Nephron progenitor cell (in vitro differentiated cells): ENCODE measurements at regions not wholly inside any gene's neighbourhood (a gene's known extent, or its start where the extent isn't known, plus 50 kb on each side); places are given as distances from the start of the nearest gene placed in this dataset.
A peak's percentile ranks its signal among the peaks of the same experiment; 100 is the strongest.

Source experiments
- DNase-seq: peaks from one replicate; pipeline ENCODE4 v3.0.0; 2021
- H3K27ac Mint-ChIP-seq: 2 replicates; pipeline ENCODE4 v1.8.0; 2021; ENCODE audit warnings: mild to moderate bottlenecking, moderate library complexity, mixed read lengths
- H3K27me3 Mint-ChIP-seq: 2 replicates; pipeline ENCODE4 v1.8.0; 2021; ENCODE audit warnings: mild to moderate bottlenecking, low read depth, mixed read lengths; ENCODE audit not compliant: poor library complexity
- H3K36me3 Mint-ChIP-seq: 2 replicates; pipeline ENCODE4 v1.8.0; 2021; ENCODE audit warnings: low read depth, mixed read lengths
- H3K4me1 Mint-ChIP-seq: 2 replicates; pipeline ENCODE4 v1.8.0; 2021; ENCODE audit warnings: mixed read lengths
- H3K4me3 Mint-ChIP-seq: 2 replicates; pipeline ENCODE4 v1.8.0; 2021; ENCODE audit warnings: mild to moderate bottlenecking, moderate library complexity, mixed read lengths
- H3K9me3 Mint-ChIP-seq: 2 replicates; pipeline ENCODE4 v1.8.0; 2021; ENCODE audit warnings: mild to moderate bottlenecking, moderate library complexity, mixed read lengths
- TF ChIP-seq, protein P1 (sequence below): fragments of 200-600 bp; sonication (generic); IDR thresholded peaks from 2 replicates; pipeline ENCODE4 v1.5.0; 2021; ENCODE audit warnings: antibody characterized with exemption

DNA sequence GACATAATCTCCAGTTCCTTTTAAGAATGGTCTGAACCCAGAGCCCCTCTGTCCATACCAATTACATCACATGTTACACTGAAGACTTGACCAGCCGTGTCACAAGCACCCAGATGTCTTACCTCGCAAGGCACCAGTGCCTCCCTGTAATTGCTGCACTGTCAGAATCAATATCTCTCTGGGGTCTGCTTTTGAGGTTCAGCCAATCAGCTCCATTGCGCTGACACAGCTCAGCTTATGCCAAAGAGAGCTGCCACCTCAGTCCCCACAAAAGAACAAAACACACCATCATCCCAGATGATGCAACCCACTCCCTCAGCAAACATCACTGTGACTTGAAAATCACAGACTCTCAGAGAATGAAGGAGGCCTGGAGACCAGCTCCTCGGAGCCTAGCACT, 82.5 kb upstream of the SORBS2 start:
- H3K27me3 Mint-ChIP-seq, result no peaks in the 10 kb centered on the region
- H3K27ac Mint-ChIP-seq, result no peak overlapping the region
- TF ChIP-seq, protein P1, sequence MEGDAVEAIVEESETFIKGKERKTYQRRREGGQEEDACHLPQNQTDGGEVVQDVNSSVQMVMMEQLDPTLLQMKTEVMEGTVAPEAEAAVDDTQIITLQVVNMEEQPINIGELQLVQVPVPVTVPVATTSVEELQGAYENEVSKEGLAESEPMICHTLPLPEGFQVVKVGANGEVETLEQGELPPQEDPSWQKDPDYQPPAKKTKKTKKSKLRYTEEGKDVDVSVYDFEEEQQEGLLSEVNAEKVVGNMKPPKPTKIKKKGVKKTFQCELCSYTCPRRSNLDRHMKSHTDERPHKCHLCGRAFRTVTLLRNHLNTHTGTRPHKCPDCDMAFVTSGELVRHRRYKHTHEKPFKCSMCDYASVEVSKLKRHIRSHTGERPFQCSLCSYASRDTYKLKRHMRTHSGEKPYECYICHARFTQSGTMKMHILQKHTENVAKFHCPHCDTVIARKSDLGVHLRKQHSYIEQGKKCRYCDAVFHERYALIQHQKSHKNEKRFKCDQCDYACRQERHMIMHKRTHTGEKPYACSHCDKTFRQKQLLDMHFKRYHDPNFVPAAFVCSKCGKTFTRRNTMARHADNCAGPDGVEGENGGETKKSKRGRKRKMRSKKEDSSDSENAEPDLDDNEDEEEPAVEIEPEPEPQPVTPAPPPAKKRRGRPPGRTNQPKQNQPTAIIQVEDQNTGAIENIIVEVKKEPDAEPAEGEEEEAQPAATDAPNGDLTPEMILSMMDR, result no peak
- no peak overlapping the region for H3K4me3 Mint-ChIP-seq
- peaks cover 34% of the 10 kb centered on the region for H3K9me3 Mint-ChIP-seq
- H3K36me3 Mint-ChIP-seq, result peaks cover 11% of the 10 kb centered on the region
- DNase-seq, result no peak
- peaks cover 14% of the 10 kb centered on the region for H3K4me1 Mint-ChIP-seq

DNA sequence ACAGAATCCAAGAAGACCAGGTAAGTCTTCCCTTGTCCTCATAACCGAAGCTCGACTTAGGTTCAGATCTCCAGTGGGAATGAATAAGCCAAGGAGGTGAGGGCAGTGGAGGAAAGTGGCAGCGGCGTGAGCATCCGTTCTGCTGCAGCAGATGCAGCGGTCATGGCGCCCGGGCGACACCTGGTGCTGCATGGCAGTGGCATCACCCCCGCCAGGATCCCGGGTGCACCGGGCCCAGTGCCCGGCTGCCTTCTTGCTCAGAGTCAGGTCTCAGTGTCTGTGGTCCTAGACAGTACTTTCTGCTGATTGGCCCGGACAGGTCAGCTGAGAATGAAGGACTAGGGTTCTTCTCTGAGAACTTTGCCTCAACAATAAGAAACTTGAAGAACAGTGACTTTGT, 83.4 kb upstream of the SORBS2 start:
- H3K27me3 Mint-ChIP-seq, result no peaks in the 10 kb centered on the region
- H3K4me3 Mint-ChIP-seq, result no peak overlapping the region
- no peak overlapping the region for H3K27ac Mint-ChIP-seq
- TF ChIP-seq, protein P1, result no peak
- H3K36me3 Mint-ChIP-seq, result peaks cover 8% of the 10 kb centered on the region
- H3K9me3 Mint-ChIP-seq, result peaks cover 29% of the 10 kb centered on the region
- no peak for DNase-seq
- H3K4me1 Mint-ChIP-seq, result peaks cover 8% of the 10 kb centered on the region

GRCh38 chr4:185895866-185896265, 83.9 kb upstream of the SORBS2 start:
- TF ChIP-seq, protein P1, result no peak
- DNase-seq, result no peak
- no peak overlapping the region for H3K27ac Mint-ChIP-seq
- no peaks in the 10 kb centered on the region for H3K27me3 Mint-ChIP-seq
- peaks cover 8% of the 10 kb centered on the region for H3K36me3 Mint-ChIP-seq
- H3K9me3 Mint-ChIP-seq, result peaks cover 27% of the 10 kb centered on the region
- no peak overlapping the region for H3K4me3 Mint-ChIP-seq
- peaks cover 5% of the 10 kb centered on the region for H3K4me1 Mint-ChIP-seq

GRCh38 chr4:185896817-185897488, 85.0 kb upstream of the SORBS2 start:
- TF ChIP-seq, protein P1, result no peak
- H3K27me3 Mint-ChIP-seq, result peaks cover 4% of the 10 kb centered on the region
- peaks cover 5% of the 10 kb centered on the region for H3K4me1 Mint-ChIP-seq
- peaks cover 26% of the 10 kb centered on the region for H3K9me3 Mint-ChIP-seq
- peaks cover 8% of the 10 kb centered on the region for H3K36me3 Mint-ChIP-seq
- H3K4me3 Mint-ChIP-seq, result no peak overlapping the region
- DNase-seq, result no peak
- peak overlapping the region; percentile 50 for H3K27ac Mint-ChIP-seq

GRCh38 chr4:185898413-185898812, 86.4 kb upstream of the SORBS2 start:
- H3K4me1 Mint-ChIP-seq, result peaks cover 5% of the 10 kb centered on the region
- H3K36me3 Mint-ChIP-seq, result no peaks in the 10 kb centered on the region
- H3K27ac Mint-ChIP-seq, result no peak overlapping the region
- TF ChIP-seq, protein P1, result no peak
- H3K4me3 Mint-ChIP-seq, result no peak overlapping the region
- peaks cover 4% of the 10 kb centered on the region for H3K27me3 Mint-ChIP-seq
- H3K9me3 Mint-ChIP-seq, result peaks cover 12% of the 10 kb centered on the region
- DNase-seq, result no peak

DNA sequence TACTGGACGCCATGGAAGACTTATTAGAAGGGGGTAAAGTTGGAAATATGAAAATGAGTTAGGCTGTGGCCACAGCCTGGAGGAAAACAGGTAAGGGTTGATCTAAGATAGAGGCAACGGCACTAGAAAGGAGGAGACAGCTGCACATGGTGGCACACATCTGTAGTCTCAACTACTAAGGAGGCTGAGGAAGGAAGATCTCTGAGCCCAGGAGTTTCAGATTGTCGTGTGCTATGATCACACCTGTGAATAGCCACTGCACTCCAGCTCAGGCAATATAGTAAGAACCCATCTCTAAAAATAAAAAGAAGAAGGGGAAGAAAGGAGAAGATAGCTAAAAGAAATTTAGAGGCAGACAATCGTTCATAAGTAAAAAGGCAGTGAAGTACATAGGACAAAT, 87.8 kb upstream of the SORBS2 start:
- Mint-ChIP-seq H3K9me3 (no peaks in the 10 kb centered on the region), H3K4me1 (peaks cover 5% of the 10 kb centered on the region), H3K4me3 (no peak overlapping the region), H3K27ac (no peak overlapping the region), H3K36me3 (no peaks in the 10 kb centered on the region), H3K27me3 (peaks cover 8% of the 10 kb centered on the region)
- no peak for DNase-seq
- TF ChIP-seq, protein P1, result no peak
